ENCODE measurements at regions not wholly inside any gene's neighbourhood (a gene's known extent, or its start where the extent isn't known, plus 50 kb on each side); places are given as distances from the start of the nearest gene placed in this dataset.

DNA sequence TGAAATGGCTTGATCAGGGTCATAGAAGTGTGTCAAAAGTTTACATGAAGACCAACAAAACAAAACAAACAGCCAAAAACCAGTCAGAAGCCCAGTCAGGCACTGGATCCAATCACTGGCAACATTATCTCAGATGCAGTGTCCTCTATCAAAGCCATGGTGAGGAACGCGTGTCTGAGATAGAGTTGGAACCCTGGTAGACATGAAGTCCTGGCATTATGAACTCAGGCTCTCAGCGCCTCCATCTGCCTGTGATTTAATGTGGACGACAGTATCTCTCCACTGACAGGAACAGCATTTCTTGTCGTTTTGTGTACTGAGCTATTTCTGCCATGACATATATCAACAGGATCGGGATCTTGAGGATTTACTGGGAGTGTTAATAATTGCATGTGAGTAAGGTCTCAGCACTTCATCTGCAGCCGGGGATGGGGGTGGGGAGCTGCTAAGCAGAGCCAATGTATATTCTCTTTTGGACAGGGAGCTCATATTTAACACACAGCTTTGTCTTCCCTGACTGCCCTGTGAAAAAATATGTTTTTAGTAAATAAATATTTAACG is 1120.0 kb downstream of the IGSF11 start:
- H3F3A ChIP-seq (ENCODE audit: insufficient read depth): no peaks in the 10 kb centered on the region
- 67 to 68% methylated on average over 8 of the region's 8 CpGs for WGBS, 2 experiments (ENCODE audit: low coverage in 1 of 2, low lambda C conversion rate in 2 of 2, missing lambda C conversion rate in 2 of 2)
- H2AFZ ChIP-seq: no peak overlapping the region
- H3K27me3 ChIP-seq (replicated peaks; ENCODE audit: insufficient read depth): no peaks in the 10 kb centered on the region
- H3K79me2 ChIP-seq (ENCODE audit: insufficient read depth): no peaks in the 10 kb centered on the region
- in situ Hi-C loops (cut with MboI): no loop called here
- H3K4me3 ChIP-seq: no peak overlapping the region
- no peaks in the 10 kb centered on the region for H3K9me2 ChIP-seq (ENCODE audit: insufficient read depth)
- no peaks in the 10 kb centered on the region for H3K4me1 ChIP-seq (ENCODE audit: insufficient read depth)
- H3K4me2 ChIP-seq (ENCODE audit: unreplicated experiment): no peak overlapping the region
- DNase-seq: no peak
- no peaks in the 10 kb centered on the region for H4K20me1 ChIP-seq (ENCODE audit: insufficient read depth)
- H3K9ac ChIP-seq: no peak overlapping the region
- no peak overlapping the region for H3K27ac ChIP-seq
- no peaks in the 10 kb centered on the region for H3K36me3 ChIP-seq (ENCODE audit: low read depth)
- no peaks in the 10 kb centered on the region for H3K9me3 ChIP-seq (ENCODE audit: low read depth)
- TF ChIP-seq EZH2 (IDR thresholded peaks at IDR 0.05; ENCODE audit: insufficient read depth, poor library complexity, severe bottlenecking) (no peak), EZH2phosphoT487 (IDR thresholded peaks at IDR 0.05; ENCODE audit: insufficient read depth, low read depth) (no peak)

DNA sequence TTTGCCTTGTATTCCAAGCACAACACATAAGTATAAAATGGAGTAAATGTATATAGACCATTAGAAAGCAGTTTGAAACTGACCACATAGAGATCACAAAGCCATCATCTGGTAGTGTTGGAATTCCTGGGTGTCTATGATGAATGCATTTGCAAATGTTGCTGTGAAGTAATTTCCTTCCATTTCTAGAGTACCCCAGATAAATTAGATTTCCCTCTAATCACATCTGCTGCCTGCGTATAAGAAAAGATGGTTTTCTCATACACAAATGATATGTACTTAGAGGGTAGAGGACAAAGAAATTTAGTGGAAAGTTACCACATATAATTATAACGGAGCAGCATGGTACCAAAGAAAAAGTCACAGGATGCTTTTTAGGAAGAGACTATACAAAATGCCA is 1117.8 kb downstream of the IGSF11 start:
- H3K9me2 ChIP-seq (ENCODE audit: insufficient read depth): no peaks in the 10 kb centered on the region
- no peaks in the 10 kb centered on the region for H3K36me3 ChIP-seq (ENCODE audit: low read depth)
- H3F3A ChIP-seq (ENCODE audit: insufficient read depth): no peaks in the 10 kb centered on the region
- no peaks in the 10 kb centered on the region for H4K20me1 ChIP-seq (ENCODE audit: insufficient read depth)
- no peaks in the 10 kb centered on the region for H3K79me2 ChIP-seq (ENCODE audit: insufficient read depth)
- H3K4me1 ChIP-seq (ENCODE audit: insufficient read depth): no peaks in the 10 kb centered on the region
- no peak overlapping the region for H2AFZ ChIP-seq
- TF ChIP-seq EZH2 (IDR thresholded peaks at IDR 0.05; ENCODE audit: insufficient read depth, poor library complexity, severe bottlenecking) (no peak), EZH2phosphoT487 (IDR thresholded peaks at IDR 0.05; ENCODE audit: insufficient read depth, low read depth) (no peak)
- H3K27ac ChIP-seq: no peak overlapping the region
- H3K4me2 ChIP-seq (ENCODE audit: unreplicated experiment): no peak overlapping the region
- H3K9ac ChIP-seq: no peak overlapping the region
- DNase-seq: no peak
- H3K9me3 ChIP-seq (ENCODE audit: low read depth): no peaks in the 10 kb centered on the region
- H3K27me3 ChIP-seq (replicated peaks; ENCODE audit: insufficient read depth): no peaks in the 10 kb centered on the region
- no peak overlapping the region for H3K4me3 ChIP-seq
- in situ Hi-C loops (cut with MboI): no loop called here
- 87 to 88% methylated on average over 2 of the region's 2 CpGs for WGBS, 2 experiments (ENCODE audit: low coverage in 1 of 2, low lambda C conversion rate in 2 of 2, missing lambda C conversion rate in 2 of 2)

DNA sequence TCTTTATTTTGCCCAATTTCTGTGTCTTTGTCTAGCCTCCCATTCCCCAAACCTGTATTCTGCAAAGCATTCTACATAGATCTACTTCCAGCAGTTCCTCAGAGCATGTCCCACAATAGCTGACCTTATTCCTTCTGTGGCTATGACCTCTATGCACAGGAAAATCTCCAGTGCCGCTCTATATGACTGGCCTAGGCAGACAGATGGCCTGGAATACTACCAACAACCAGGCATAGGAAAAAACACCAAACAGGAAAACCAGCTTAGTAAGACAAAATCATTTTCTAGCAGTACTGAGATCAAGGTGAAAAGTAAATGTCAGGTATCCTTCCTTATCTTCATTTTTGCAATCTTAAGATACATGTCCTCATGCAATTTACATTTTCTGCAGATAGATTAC is 1115.0 kb downstream of the IGSF11 start:
- no peak for TF ChIP-seq EZH2 (IDR thresholded peaks at IDR 0.05; ENCODE audit: insufficient read depth, poor library complexity, severe bottlenecking)
- TF ChIP-seq EZH2phosphoT487 (IDR thresholded peaks at IDR 0.05; ENCODE audit: insufficient read depth, low read depth): no peak
- no peak for DNase-seq
- no peaks in the 10 kb centered on the region for H4K20me1 ChIP-seq (ENCODE audit: insufficient read depth)
- no peak overlapping the region for H3K4me2 ChIP-seq (ENCODE audit: unreplicated experiment)
- no peaks in the 10 kb centered on the region for H3F3A ChIP-seq (ENCODE audit: insufficient read depth)
- no peaks in the 10 kb centered on the region for H3K36me3 ChIP-seq (ENCODE audit: low read depth)
- no peaks in the 10 kb centered on the region for H3K27me3 ChIP-seq (replicated peaks; ENCODE audit: insufficient read depth)
- H3K27ac ChIP-seq: no peak overlapping the region
- no peaks in the 10 kb centered on the region for H3K9me2 ChIP-seq (ENCODE audit: insufficient read depth)
- 80 to 87% methylated on average over 1 of the region's 1 CpG for WGBS, 2 experiments (ENCODE audit: low coverage in 1 of 2, low lambda C conversion rate in 2 of 2, missing lambda C conversion rate in 2 of 2)
- no peaks in the 10 kb centered on the region for H3K9me3 ChIP-seq (ENCODE audit: low read depth)
- H3K79me2 ChIP-seq (ENCODE audit: insufficient read depth): no peaks in the 10 kb centered on the region
- no peaks in the 10 kb centered on the region for H3K4me1 ChIP-seq (ENCODE audit: insufficient read depth)
- no peak overlapping the region for H3K4me3 ChIP-seq
- no peak overlapping the region for H3K9ac ChIP-seq
- in situ Hi-C loops (cut with MboI): no loop called here
- H2AFZ ChIP-seq: no peak overlapping the region

DNA sequence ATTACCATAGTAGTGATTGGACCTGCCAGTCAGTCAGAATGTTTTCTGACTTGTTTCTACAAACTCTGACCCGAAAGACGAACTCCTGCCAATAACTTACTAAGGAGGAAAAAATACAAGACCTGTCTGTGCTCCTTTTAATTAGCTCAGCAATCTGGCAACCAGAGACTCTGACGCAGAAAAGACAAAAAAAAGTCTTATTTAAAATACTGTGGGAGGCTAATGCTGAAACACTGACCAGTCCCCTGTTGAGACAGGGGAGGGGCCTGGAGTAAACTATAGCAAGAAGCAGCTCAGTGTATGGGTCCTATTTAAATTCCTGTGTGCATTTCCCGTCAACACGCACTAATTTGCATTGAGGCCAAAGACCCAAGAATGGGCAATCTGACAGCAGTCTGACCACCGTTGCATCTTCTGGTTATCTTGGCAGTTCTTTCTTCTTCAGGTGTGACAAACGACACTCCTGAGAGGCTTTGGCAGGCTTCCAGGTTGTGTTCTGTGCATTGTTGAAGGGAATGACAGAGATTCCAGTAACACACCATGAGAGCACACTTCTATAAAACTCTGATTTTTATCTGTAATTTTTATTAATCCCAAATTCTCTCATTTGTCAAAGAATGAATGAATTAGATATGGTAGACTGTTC is 1114.3 kb downstream of the IGSF11 start:
- no peaks in the 10 kb centered on the region for H3K79me2 ChIP-seq (ENCODE audit: insufficient read depth)
- H3F3A ChIP-seq (ENCODE audit: insufficient read depth): no peaks in the 10 kb centered on the region
- H3K4me2 ChIP-seq (ENCODE audit: unreplicated experiment): no peak overlapping the region
- TF ChIP-seq EZH2 (IDR thresholded peaks at IDR 0.05; ENCODE audit: insufficient read depth, poor library complexity, severe bottlenecking) (no peak), EZH2phosphoT487 (IDR thresholded peaks at IDR 0.05; ENCODE audit: insufficient read depth, low read depth) (no peak)
- no peak for DNase-seq
- H3K4me1 ChIP-seq (ENCODE audit: insufficient read depth): no peaks in the 10 kb centered on the region
- no peaks in the 10 kb centered on the region for H3K9me2 ChIP-seq (ENCODE audit: insufficient read depth)
- no peaks in the 10 kb centered on the region for H3K27me3 ChIP-seq (replicated peaks; ENCODE audit: insufficient read depth)
- H2AFZ ChIP-seq: no peak overlapping the region
- no peaks in the 10 kb centered on the region for H3K36me3 ChIP-seq (ENCODE audit: low read depth)
- in situ Hi-C loops (cut with MboI): no loop called here
- H3K9ac ChIP-seq: no peak overlapping the region
- no peaks in the 10 kb centered on the region for H3K9me3 ChIP-seq (ENCODE audit: low read depth)
- H3K27ac ChIP-seq: no peak overlapping the region
- H3K4me3 ChIP-seq: no peak overlapping the region
- no peaks in the 10 kb centered on the region for H4K20me1 ChIP-seq (ENCODE audit: insufficient read depth)
- 46 to 52% methylated on average over 7 of the region's 7 CpGs for WGBS, 2 experiments (ENCODE audit: low coverage in 1 of 2, low lambda C conversion rate in 2 of 2, missing lambda C conversion rate in 2 of 2)

Data from GM23248 (cell line).